Putamen (tissue), 1 donor: ENCODE measurements at regions not wholly inside any gene's neighbourhood (a gene's known extent, or its start where the extent isn't known, plus 50 kb on each side); places are given as distances from the start of the nearest gene placed in this dataset.

Experiments used
- DNase-seq: peaks from one replicate; pipeline ENCODE4 v3.0.0-alpha.2; 2016; ENCODE audit warnings: low spot score

- DNase-seq: no peak
Observed at GRCh38 chr12:11568155-11568761, 81.2 kb upstream of the ETV6 start.

GRCh38 chr12:11568762-11569478 lies 80.6 kb upstream of the ETV6 start:
- no peak for DNase-seq

GRCh38 chr12:11569716-11570115 lies 79.8 kb upstream of the ETV6 start:
- DNase-seq: no peak

GRCh38 chr12:11573880-11574279 lies 75.6 kb upstream of the ETV6 start:
- DNase-seq: no peak

GRCh38 chr12:11576104-11576503 lies 73.4 kb upstream of the ETV6 start:
- no peak for DNase-seq

- no peak for DNase-seq
Observed at GRCh38 chr12:11577658-11578260, 71.7 kb upstream of the ETV6 start.

- DNase-seq: no peak
Observed at GRCh38 chr12:11578461-11578993, 70.9 kb upstream of the ETV6 start.

- DNase-seq: peak; percentile 11
Observed at GRCh38 chr12:11580125-11580751, 69.2 kb upstream of the ETV6 start.

GRCh38 chr12:11581179-11581755 lies 68.2 kb upstream of the ETV6 start:
- peak; percentile 66 for DNase-seq

GRCh38 chr12:11584221-11584855 lies 65.1 kb upstream of the ETV6 start:
- DNase-seq: no peak

- DNase-seq: no peak
Observed at GRCh38 chr12:11592484-11592883, 57.0 kb upstream of the ETV6 start.

GRCh38 chr12:11593013-11593412 lies 56.5 kb upstream of the ETV6 start:
- DNase-seq: no peak

- DNase-seq: no peak
Observed at GRCh38 chr12:11595080-11595479, 54.4 kb upstream of the ETV6 start.

GRCh38 chr12:11596141-11596540 lies 53.3 kb upstream of the ETV6 start:
- DNase-seq: no peak

- no peak for DNase-seq
Observed at GRCh38 chr12:11598900-11599299, 50.6 kb upstream of the ETV6 start.
